LNCAP (cell line): ENCODE measurements at regions not wholly inside any gene's neighbourhood (a gene's known extent, or its start where the extent isn't known, plus 50 kb on each side); places are given as distances from the start of the nearest gene placed in this dataset.

ENCODE experiments used
- TF ChIP-seq, protein P1 (sequence below): fragments of 450-650 bp; IDR thresholded peaks from 2 replicates; pipeline ENCODE4 v1.5.1; 2017; ENCODE audit warnings: mild to moderate bottlenecking

DNA sequence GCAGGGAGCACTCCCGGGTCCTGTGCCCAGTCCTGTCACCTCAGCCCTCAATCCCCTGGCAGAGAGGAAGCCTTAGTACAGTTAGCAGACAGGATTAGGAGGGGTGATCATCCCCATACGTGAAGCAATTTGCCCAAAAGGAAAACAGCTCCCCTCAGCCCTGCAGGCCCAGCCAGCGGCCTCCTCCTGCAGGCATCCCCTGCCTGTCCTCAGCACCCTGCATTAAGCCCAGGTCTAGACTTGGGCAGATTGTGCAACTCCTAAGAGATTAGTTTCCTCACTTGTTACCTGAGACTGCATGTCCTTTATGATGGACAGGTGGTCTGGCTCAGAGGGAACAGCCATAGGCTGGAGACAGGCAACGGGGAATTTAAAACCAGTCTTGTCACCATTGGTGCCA, 95.5 kb upstream of the TMEM45B start:
- TF ChIP-seq, protein P1, sequence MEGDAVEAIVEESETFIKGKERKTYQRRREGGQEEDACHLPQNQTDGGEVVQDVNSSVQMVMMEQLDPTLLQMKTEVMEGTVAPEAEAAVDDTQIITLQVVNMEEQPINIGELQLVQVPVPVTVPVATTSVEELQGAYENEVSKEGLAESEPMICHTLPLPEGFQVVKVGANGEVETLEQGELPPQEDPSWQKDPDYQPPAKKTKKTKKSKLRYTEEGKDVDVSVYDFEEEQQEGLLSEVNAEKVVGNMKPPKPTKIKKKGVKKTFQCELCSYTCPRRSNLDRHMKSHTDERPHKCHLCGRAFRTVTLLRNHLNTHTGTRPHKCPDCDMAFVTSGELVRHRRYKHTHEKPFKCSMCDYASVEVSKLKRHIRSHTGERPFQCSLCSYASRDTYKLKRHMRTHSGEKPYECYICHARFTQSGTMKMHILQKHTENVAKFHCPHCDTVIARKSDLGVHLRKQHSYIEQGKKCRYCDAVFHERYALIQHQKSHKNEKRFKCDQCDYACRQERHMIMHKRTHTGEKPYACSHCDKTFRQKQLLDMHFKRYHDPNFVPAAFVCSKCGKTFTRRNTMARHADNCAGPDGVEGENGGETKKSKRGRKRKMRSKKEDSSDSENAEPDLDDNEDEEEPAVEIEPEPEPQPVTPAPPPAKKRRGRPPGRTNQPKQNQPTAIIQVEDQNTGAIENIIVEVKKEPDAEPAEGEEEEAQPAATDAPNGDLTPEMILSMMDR: no peak

DNA sequence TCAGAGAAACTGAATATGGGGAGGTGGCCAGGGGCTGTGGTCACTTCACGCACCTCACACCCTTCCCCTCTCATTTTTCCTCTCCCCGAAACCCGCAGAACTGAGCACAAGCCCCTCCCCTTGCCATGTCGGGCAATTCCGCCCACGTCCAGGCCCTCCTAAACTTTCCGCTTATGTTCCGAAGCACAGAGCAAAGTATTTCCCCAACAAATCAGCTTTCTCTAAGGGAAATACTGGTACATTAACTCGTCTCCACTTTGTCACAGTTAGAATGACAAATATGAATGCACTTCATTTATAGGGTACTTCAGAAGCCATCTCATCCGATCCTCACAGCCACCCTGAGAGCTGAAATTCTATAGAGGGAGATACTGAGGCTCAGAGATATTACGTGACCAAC, 94.7 kb upstream of the TMEM45B start:
- TF ChIP-seq, protein P1: no peak

DNA sequence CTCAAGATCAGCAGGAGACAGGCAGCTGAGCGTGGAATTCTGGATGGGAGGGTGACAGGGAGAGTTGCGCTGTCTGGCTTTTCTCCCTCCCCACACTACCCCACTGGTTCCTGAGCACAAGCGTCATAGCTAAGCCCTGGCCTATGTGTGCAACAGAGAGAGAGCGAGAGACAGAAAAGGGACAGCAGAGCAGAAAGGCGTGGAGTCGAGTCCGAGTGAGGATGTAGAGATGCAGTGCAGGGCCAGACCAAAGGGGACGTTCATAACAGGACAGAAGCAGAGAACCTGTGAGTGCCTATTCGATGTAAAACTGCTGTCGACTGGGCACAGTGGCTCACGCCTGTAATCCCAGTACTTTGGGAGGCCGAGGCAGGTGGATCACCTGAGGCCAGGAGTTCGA, 94.0 kb upstream of the TMEM45B start:
- TF ChIP-seq, protein P1: no peak

GRCh38 chr11:129722529-129722928, 93.1 kb upstream of the TMEM45B start:
- TF ChIP-seq, protein P1: no peak

DNA sequence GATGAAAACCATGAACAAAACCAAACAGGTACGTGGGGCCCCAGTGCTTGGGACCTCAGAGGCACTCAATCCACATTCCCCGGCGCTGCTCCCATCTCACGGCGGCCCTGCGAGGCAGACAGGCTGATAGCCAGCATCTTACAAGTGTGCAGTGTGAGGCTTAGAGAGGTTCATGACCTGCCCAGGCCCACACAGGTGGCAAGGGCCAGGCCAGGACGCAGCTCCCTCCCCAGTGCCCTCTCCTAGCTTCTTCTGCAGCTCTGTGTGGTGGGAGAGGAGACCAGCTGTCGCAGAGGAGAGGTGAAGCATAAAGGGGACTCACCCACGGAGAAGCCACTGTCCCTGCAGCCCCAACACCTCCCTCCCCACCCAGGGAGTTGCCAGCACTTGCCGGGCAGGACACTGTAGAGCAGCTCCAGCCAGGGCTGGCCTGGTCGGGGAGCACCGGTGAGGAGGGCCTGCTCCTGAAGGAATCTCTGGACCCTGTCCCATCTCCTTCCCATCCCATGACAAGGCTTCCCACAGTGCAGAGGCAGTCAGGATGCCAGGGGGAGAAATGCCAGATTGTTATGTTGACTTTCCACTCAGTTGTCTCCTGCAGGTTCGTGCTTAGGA, 92.4 kb upstream of the TMEM45B start:
- TF ChIP-seq, protein P1: no peak

DNA sequence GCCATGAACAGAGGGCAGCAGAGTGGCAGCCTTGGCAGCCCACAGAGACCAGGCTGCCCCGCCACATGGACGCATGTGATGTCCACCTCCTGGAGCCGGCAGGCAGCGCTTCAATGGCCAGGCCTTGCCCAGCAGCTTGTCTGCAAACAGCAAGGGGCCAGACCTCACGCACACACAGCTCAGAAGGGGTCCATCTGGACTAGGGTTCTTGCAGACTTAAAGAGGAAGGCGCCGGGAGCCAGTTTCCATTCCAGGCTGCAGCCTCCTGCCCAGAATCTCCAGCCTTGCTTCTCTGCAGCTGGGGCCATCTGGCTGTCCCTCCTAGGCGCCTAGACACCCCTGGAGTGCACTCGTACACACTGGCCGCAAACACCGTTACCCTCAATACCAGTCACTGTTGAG, 91.9 kb upstream of the TMEM45B start:
- TF ChIP-seq, protein P1: no peak

DNA sequence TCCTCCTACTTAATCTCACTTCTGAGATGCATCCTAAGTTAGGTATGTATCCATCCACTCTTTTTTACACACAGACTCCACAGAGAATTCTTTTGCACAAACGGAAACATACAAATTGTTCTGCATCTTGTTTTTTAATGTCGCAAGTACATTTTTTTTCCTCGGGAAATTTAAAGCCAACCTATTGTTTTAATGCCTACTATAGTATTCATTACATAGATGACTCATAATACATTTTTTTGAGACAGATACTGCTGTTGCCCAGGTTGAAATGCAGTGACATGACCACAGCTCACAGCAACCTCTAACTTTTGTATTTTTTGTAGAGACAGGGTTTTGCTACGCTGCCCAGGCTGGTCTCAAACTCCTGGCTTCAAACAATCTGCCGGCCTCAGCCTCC, 90.8 kb upstream of the TMEM45B start:
- TF ChIP-seq, protein P1: no peak

DNA sequence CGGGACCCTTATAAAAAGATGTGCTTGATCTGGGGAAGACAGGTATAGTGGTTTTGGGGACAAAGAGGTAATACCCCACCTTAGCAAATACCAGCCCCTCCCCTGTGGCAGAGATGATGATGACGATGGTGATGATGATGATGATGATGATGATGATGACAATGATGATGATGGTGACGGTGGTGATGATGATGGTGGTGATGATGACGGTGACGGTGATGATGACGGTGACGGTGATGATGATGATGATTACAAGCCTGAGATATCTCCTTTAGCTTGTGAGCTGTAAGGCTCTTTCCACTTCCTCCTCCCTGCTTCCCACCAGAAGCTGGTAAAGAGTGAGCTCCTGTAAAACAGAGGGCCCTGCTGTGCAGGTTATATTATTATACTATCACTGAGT, 89.5 kb upstream of the TMEM45B start:
- TF ChIP-seq, protein P1: no peak
